GM21423 (cell line): ENCODE measurements at regions not wholly inside any gene's neighbourhood (a gene's known extent, or its start where the extent isn't known, plus 50 kb on each side); places are given as distances from the start of the nearest gene placed in this dataset.
"Not testable (repeated sequence)": the region's sequence is repeated elsewhere in the genome, so short reads cannot be mapped to it uniquely, and the experiment has no call there.

ENCODE experiments used
- ATAC-seq: cut with Tn5 transposase; IDR thresholded peaks from one replicate; pipeline ENCODE4 v1.9.1; 2021; ENCODE audit warnings: mild to moderate bottlenecking, moderate library complexity; ENCODE audit not compliant: unreplicated experiment

DNA sequence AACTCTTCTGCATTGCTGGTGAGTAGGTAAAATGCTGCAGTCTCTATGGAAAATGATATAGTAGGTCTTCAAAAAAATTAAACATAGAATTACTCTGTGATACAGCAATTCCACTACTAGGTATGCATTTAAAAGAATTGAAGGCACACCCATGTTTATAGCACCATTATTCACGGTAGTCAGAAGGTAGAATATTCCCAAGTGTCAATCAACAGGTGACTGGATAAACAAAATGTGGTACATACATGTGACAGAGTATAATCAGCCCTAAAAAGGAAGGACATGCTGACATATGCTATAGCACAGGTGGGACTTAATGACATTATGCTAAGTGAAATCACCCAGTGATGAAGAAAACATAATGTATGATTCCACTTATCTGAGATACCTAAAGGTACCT lies 123.3 kb downstream of the CCER1 start:
- no peak for ATAC-seq

GRCh38 chr12:90829044-90829443 lies 125.9 kb downstream of the CCER1 start:
- ATAC-seq = no peak

- ATAC-seq = no peak
Measured at GRCh38 chr12:90828621-90829020, 126.4 kb downstream of the CCER1 start.

- ATAC-seq = no peak
Measured at GRCh38 chr12:90827567-90827966, 127.4 kb downstream of the CCER1 start.

DNA sequence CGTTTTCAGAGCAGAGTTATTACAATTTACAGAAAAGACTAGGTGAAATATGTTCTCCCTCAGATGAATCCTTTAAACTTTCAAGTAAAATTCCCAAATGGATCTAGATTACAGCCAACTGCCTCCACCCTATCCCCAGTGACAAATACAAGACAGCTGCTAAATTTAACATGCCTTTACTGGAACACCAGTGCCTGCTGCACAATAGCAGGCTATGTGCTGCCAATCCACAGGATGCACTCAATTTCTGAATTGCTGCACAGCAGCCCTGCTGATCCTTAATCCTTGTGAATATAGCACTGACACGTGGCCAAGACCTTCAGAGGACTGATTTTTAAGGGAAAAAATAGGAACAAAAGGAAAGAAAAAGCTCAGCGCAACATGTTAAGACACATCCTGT lies 128.9 kb downstream of the CCER1 start:
- ATAC-seq = no peak

- no peak for ATAC-seq
Measured at GRCh38 chr12:90823859-90824258, 131.1 kb downstream of the CCER1 start.

- no peak for ATAC-seq
Measured at GRCh38 chr12:90819709-90820108, 135.3 kb downstream of the CCER1 start.

DNA sequence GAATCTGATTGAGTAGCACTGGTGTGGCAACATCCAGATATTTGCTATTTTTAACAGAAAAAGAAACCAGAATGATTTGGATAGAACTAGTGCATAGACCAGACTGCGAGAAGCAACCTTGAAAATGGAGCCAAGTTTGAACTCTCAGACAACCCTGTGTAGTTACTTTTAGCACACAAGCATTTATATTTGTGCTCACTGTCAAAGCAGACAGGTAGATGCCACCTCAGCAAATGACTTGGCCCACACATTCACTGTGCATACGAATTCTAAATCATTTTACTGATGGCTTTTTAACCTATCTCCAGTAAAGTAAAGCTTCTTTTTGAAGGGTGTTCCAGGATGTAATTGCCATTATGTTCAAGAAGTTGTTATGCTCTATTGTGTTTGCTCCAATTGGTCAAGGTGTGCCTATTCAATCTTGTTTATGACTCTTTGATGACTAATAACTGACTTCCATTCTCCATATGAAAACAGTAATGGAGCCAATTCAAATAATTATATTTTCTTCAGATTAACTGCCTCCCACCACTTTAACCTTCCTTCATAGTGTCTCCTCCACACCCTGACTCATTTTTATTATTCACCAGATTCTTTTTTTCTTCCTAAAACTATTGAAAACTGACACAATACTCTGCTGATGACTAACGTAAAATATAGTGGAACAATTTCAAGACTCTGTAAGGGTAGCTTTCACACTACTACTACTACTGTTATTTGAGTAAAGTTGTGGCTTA lies 138.5 kb downstream of the CCER1 start:
- ATAC-seq = no peak

DNA sequence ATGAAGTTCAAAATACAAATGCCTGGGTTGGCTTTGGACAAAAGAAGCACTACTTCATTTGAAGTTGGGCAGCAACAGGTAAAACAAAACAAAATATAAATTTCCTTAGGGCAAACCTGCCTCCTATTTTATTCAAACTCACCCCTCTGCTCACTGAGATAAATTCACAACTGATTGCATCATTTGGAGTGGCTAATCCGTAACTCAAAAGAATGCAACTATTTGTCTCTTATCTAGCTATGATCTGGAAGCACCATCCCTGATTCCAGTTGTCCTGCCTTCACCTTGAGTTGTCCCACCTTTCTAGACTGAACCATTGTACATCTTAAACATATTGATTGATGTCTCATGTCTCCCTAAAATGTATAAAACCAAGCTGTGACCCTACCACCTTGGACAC lies 145.0 kb downstream of the CCER1 start:
- ATAC-seq = no peak

DNA sequence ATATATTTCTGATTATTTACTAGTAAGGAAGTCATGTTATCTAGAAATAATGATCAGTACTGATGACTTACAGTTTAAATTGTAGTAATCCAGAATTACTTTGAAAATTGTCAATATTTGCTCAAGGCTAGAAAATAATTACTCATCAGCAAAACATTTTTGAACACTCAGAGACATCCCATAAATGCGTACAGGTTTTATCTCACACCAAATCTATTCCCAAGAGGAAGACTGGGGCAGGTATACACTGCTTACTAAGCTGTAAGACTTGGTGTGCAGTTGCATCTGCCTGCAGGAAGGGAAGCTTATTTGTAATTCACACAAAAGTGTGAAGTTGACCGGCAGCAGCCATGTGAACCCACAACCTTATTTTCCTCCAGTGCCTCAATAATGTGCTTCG lies 146.4 kb downstream of the CCER1 start:
- no peak for ATAC-seq

GRCh38 chr12:90802727-90803126 lies 152.2 kb downstream of the CCER1 start:
- ATAC-seq = no peak

- no peak for ATAC-seq
Measured at GRCh38 chr12:90801776-90802175, 153.2 kb downstream of the CCER1 start.

DNA sequence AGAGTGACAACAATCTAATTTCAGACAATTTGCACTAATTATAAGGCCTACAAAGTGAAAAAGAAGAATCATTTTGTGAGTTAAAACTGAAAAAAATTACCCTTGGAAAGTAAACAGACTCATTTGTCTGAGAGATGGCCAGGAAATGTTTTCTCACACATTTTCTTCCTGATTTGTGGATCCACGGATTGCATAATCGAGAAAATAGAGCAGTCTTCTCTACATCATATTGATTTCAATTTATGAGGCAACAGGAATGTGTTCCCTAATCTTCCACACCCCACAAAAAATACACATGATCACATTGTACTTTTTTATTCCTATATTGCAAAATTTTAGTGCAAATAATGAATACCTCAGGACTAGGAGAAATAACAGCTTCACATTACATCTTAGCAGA lies 160.8 kb downstream of the CCER1 start:
- ATAC-seq = no peak

- not testable (repeated sequence) for ATAC-seq
Measured at GRCh38 chr12:90792718-90793117, 162.3 kb downstream of the CCER1 start.

- no peak for ATAC-seq
Measured at GRCh38 chr12:90791445-90791844, 163.5 kb downstream of the CCER1 start.

DNA sequence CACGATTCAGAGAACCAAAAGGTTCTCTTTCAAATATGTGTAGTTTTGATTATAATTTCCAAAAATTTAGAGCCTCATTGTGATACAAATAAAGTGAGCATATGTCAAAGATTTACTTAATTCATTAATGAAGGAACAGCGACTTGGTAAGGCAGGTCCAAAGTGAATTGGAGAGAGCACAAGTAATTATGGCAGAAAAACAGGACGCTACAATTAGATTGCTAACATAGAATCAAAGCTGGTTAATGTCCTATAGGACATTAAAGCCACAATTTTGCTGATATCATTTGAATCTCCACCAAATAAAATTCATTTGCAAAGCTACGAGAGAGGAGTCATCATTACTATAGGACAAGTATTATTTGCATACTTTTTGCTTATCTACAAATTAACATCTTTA lies 164.2 kb downstream of the CCER1 start:
- no peak for ATAC-seq

- ATAC-seq = no peak
Measured at GRCh38 chr12:90773491-90773890, 181.5 kb downstream of the CCER1 start.

- no peak for ATAC-seq
Measured at GRCh38 chr12:90770861-90771260, 184.1 kb downstream of the CCER1 start.

DNA sequence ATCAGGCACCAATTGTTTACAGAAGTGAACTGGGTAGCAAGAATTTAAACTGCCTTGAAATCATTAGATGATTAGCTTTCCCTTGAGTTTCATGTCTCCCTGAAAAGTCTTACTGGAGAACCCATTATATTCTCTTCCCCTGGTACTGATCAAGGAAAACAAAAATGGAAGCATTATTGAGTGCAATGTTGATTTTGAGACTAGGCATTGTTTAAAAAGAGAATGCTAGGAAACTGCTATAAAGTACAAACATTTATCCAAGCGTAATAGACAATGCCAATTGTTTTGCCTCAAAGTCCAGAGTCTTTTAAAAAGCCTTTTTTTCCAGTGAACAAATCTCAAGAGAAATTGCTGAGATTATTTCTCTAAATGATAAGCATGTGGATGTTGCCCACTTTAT lies 197.0 kb downstream of the CCER1 start:
- no peak for ATAC-seq

GRCh38 chr12:90745211-90745610 lies 209.8 kb downstream of the CCER1 start:
- no peak for ATAC-seq

GRCh38 chr12:90741611-90742010 lies 213.4 kb downstream of the CCER1 start:
- no peak for ATAC-seq

- no peak for ATAC-seq
Measured at GRCh38 chr12:90729736-90730135, 225.2 kb downstream of the CCER1 start.

GRCh38 chr12:90712671-90713070 lies 242.3 kb downstream of the CCER1 start:
- no peak for ATAC-seq
